NCI-H2227 treated with DMSO at 0.1 percent for 48 hours (cell line): ENCODE measurements at regions not wholly inside any gene's neighbourhood (a gene's known extent, or its start where the extent isn't known, plus 50 kb on each side); places are given as distances from the start of the nearest gene placed in this dataset.

Source experiments
- DNase-seq: peaks from one replicate; lab custom pipeline; 2025; lab: John Stamatoyannopoulos, UW

- DNase-seq, result no peak
These were observed 548.3 kb downstream of the MIAT start for GRCh38 chr22:27205492-27206373.

GRCh38 chr22:27206374-27207133 is 549.2 kb downstream of the MIAT start:
- no peak for DNase-seq

GRCh38 chr22:27207266-27207665 is 549.9 kb downstream of the MIAT start:
- DNase-seq, result no peak

GRCh38 chr22:27207907-27208306 is 550.5 kb downstream of the MIAT start:
- no peak for DNase-seq

- DNase-seq, result no peak
These were observed 552.8 kb downstream of the MIAT start for GRCh38 chr22:27210111-27210730.

GRCh38 chr22:27212102-27212501 is 554.7 kb downstream of the MIAT start:
- no peak for DNase-seq

- no peak for DNase-seq
These were observed 555.3 kb downstream of the MIAT start for GRCh38 chr22:27212617-27213177.

GRCh38 chr22:27213294-27213693 is 555.9 kb downstream of the MIAT start:
- no peak for DNase-seq

- no peak for DNase-seq
These were observed 556.6 kb downstream of the MIAT start for GRCh38 chr22:27213766-27214581.

GRCh38 chr22:27214691-27215090 is 557.3 kb downstream of the MIAT start:
- DNase-seq, result no peak

- no peak for DNase-seq
These were observed 558.5 kb downstream of the MIAT start for GRCh38 chr22:27215871-27216270.

GRCh38 chr22:27216444-27216843 is 559.1 kb downstream of the MIAT start:
- DNase-seq, result no peak

GRCh38 chr22:27217154-27217553 is 559.8 kb downstream of the MIAT start:
- DNase-seq, result no peak

GRCh38 chr22:27218012-27218920 is 560.9 kb downstream of the MIAT start:
- DNase-seq, result no peak

GRCh38 chr22:27219036-27219435 is 561.6 kb downstream of the MIAT start:
- no peak for DNase-seq

- DNase-seq, result no peak
These were observed 563.0 kb downstream of the MIAT start for GRCh38 chr22:27220339-27220738.

- no peak for DNase-seq
These were observed 564.8 kb downstream of the MIAT start for GRCh38 chr22:27222178-27222577.

- DNase-seq, result no peak
These were observed 566.2 kb downstream of the MIAT start for GRCh38 chr22:27223317-27224177.
